ENCODE measurements at regions not wholly inside any gene's neighbourhood (a gene's known extent, or its start where the extent isn't known, plus 50 kb on each side); places are given as distances from the start of the nearest gene placed in this dataset.

GRCh38 chr16:79533292-79533691 is 67.2 kb downstream of the MAF start:
- no peak for TF ChIP-seq CTCF (IDR thresholded peaks at IDR 0.05; ENCODE audit: low read length, missing control alignments)
- no peak overlapping the region for H3K4me3 ChIP-seq (replicated peaks; ENCODE audit: low read depth, low read length)
- DNase-seq (ENCODE audit: low read depth) = no peak

GRCh38 chr16:79532785-79533184 is 67.8 kb downstream of the MAF start:
- TF ChIP-seq CTCF (IDR thresholded peaks at IDR 0.05; ENCODE audit: low read length, missing control alignments) = no peak

DNA sequence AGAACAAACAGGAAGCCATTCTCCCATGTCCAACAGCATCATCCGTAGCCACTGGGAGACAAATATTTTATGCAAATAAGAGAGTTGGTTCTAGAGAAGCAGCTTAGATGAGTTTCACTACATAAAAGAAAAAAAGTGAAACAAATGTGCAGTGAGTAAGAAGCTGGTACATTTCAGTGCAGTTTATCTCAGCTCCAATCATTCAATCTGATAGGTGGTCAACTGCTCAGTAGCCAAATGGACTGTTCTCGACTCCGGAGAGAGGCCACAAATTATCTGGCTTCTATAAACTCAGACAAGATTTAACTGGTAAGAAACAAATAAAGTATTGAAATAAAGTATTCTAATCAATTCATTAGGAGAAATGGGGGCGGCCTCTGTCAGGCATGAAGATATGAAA is 68.3 kb downstream of the MAF start:
- no peak overlapping the region for H3K4me3 ChIP-seq (replicated peaks; ENCODE audit: low read depth, low read length)
- no peak for TF ChIP-seq CTCF (IDR thresholded peaks at IDR 0.05; ENCODE audit: low read length, missing control alignments)
- no peak for DNase-seq (ENCODE audit: low read depth)

More at GRCh38 chr16:79532785-79533184, 67.8 kb downstream of the MAF start:
- no peak overlapping the region for H3K4me3 ChIP-seq (replicated peaks; ENCODE audit: low read depth, low read length)
- DNase-seq (ENCODE audit: low read depth) = no peak

GRCh38 chr16:79528338-79528737 is 72.2 kb downstream of the MAF start:
- no peak for TF ChIP-seq CTCF (IDR thresholded peaks at IDR 0.05; ENCODE audit: low read length, missing control alignments)
- no peak overlapping the region for H3K4me3 ChIP-seq (replicated peaks; ENCODE audit: low read depth, low read length)
- DNase-seq (ENCODE audit: low read depth) = no peak

GRCh38 chr16:79523971-79524370 is 76.6 kb downstream of the MAF start:
- DNase-seq (ENCODE audit: low read depth) = no peak
- no peak for TF ChIP-seq CTCF (IDR thresholded peaks at IDR 0.05; ENCODE audit: low read length, missing control alignments)

GRCh38 chr16:79519448-79519847 is 81.1 kb downstream of the MAF start:
- no peak for TF ChIP-seq CTCF (IDR thresholded peaks at IDR 0.05; ENCODE audit: low read length, missing control alignments)
- H3K4me3 ChIP-seq (replicated peaks; ENCODE audit: low read depth, low read length) = no peak overlapping the region
- DNase-seq (ENCODE audit: low read depth) = no peak

More at GRCh38 chr16:79523971-79524370, 76.6 kb downstream of the MAF start:
- no peak overlapping the region for H3K4me3 ChIP-seq (replicated peaks; ENCODE audit: low read depth, low read length)

GRCh38 chr16:79517156-79517555 is 83.4 kb downstream of the MAF start:
- no peak overlapping the region for H3K4me3 ChIP-seq (replicated peaks; ENCODE audit: low read depth, low read length)
- no peak for TF ChIP-seq CTCF (IDR thresholded peaks at IDR 0.05; ENCODE audit: low read length, missing control alignments)
- no peak for DNase-seq (ENCODE audit: low read depth)

Measured in fibroblast of pulmonary artery (primary cell).